ENCODE measurements at regions not wholly inside any gene's neighbourhood (a gene's known extent, or its start where the extent isn't known, plus 50 kb on each side); places are given as distances from the start of the nearest gene placed in this dataset.

- TF ChIP-seq CTCF (conservative IDR thresholded peaks at IDR 0.05 in 1 of 2, IDR thresholded peaks at IDR 0.05 in 1 of 2; ENCODE audit: extremely low read depth in 1 of 2, insufficient read depth in 1 of 2, low read depth in 1 of 2, low read length in 2 of 2), result no peak
- no peak for TF ChIP-seq EZH2 (IDR thresholded peaks at IDR 0.05; ENCODE audit: borderline replicate concordance, low read length)
Measured at GRCh38 chr14:97900196-97900854, 1103.1 kb downstream of the VRK1 start.

All from mammary epithelial cell (primary cell).